IPS-15b (cell line): ENCODE measurements at regions not wholly inside any gene's neighbourhood (a gene's known extent, or its start where the extent isn't known, plus 50 kb on each side); places are given as distances from the start of the nearest gene placed in this dataset.

Source experiments
- H3K27me3 ChIP-seq: one replicate; pipeline ENCODE4 v1.6.1; 2013; ENCODE audit warnings: low read length; ENCODE audit not compliant: control insufficient read depth, insufficient read depth
- H3K36me3 ChIP-seq: one replicate; pipeline ENCODE4 v1.6.1; 2013; ENCODE audit warnings: low read length; ENCODE audit not compliant: control insufficient read depth, insufficient read depth
- H3K4me1 ChIP-seq: one replicate; pipeline ENCODE4 v1.6.1; 2013; ENCODE audit warnings: mild to moderate bottlenecking, low read length; ENCODE audit not compliant: control insufficient read depth, insufficient read depth
- H3K4me3 ChIP-seq: one replicate; pipeline ENCODE4 v1.5.1; 2013; ENCODE audit warnings: low read depth, low read length
- H3K9ac ChIP-seq: one replicate; pipeline ENCODE4 v1.6.1; 2013; ENCODE audit warnings: low read depth, mild to moderate bottlenecking, low read length
- H3K9me3 ChIP-seq: one replicate; pipeline ENCODE4 v1.6.1; 2013; ENCODE audit warnings: mild to moderate bottlenecking, low read length; ENCODE audit not compliant: control insufficient read depth, insufficient read depth

DNA sequence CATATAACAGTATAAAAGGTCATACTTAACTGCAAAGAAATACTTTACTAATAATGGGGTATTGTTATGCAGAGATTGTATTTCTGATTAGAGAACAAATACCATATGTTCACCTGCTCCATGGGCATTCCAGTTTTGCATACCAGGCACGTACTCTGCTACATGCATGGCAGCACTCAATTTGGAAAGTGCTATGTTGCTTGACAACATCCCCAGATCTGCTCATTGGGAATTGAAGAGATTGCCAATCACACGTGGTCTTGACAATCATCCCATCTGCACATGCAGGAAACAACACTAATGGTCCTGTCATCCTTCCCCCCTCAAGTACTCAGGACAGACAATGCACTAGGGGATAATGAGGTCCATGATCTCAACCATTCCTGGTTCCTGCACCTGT is 63.4 kb upstream of the PDE4B start:
- no peaks in the 10 kb centered on the region for H3K36me3 ChIP-seq
- H3K4me1 ChIP-seq = no peaks in the 10 kb centered on the region

DNA sequence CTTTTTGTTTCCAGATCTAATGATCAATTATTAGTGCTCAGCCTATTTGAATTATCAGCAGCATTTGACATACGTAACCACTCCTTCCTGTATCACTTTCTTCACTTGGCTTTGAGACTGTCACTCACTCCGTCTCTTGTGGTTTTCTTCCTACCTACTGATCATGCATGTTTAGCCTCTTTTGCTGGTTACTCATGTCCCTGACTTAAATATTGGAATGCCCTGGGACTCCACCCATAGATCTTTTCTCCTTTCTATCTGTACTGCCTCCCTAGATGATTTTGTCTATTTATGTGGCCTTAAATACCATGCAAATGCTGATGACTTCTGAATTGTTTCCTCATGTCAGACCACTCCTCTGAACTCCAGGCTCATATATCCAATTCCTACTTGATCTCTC is 57.7 kb upstream of the PDE4B start:
- Histone ChIP-seq H3K9ac (no peak overlapping the region), H3K9me3 (no peaks in the 10 kb centered on the region)

More for the DNA sequence above, 63.4 kb upstream of the PDE4B start:
- H3K4me3 ChIP-seq = no peak overlapping the region
- no peaks in the 10 kb centered on the region for H3K9me3 ChIP-seq
- H3K9ac ChIP-seq = no peak overlapping the region
- no peaks in the 10 kb centered on the region for H3K27me3 ChIP-seq

GRCh38 chr1:65741993-65742392 is 50.7 kb upstream of the PDE4B start:
- H3K27me3 ChIP-seq = no peaks in the 10 kb centered on the region
- H3K36me3 ChIP-seq = no peaks in the 10 kb centered on the region
- no peaks in the 10 kb centered on the region for H3K4me1 ChIP-seq
- no peak overlapping the region for H3K9ac ChIP-seq
- peaks cover 9% of the 10 kb centered on the region for H3K9me3 ChIP-seq
- H3K4me3 ChIP-seq = no peak overlapping the region

More for the DNA sequence above, 57.7 kb upstream of the PDE4B start:
- H3K36me3 ChIP-seq = no peaks in the 10 kb centered on the region
- H3K4me3 ChIP-seq = no peak overlapping the region
- H3K4me1 ChIP-seq = no peaks in the 10 kb centered on the region
- H3K27me3 ChIP-seq = no peaks in the 10 kb centered on the region
